OCI-LY3 (cell line): ENCODE measurements at regions not wholly inside any gene's neighbourhood (a gene's known extent, or its start where the extent isn't known, plus 50 kb on each side); places are given as distances from the start of the nearest gene placed in this dataset.

Experiments used
- H2AFZ ChIP-seq: fragments of 200-600, 300-600 bp; shearing (Covaris generic); 2 replicates; pipeline ENCODE4 v1.6.0; 2014; ENCODE audit warnings: antibody characterized with exemption, low read depth, low read length
- H3K27ac ChIP-seq: fragments of 200-600, 300-600 bp; sonication (generic); 2 replicates; pipeline ENCODE4 v1.5.1; 2014; ENCODE audit warnings: mild to moderate bottlenecking, low read length, moderate library complexity, mixed read lengths
- H3K27me3 ChIP-seq: fragments of 200-600, 300-600 bp; sonication (generic); 2 replicates; pipeline ENCODE4 v1.6.1; 2014; ENCODE audit warnings: low read depth, low read length, mixed read lengths
- H3K36me3 ChIP-seq: fragments of 200-600, 300-600 bp; sonication (generic); replicated peaks from 2 replicates; pipeline ENCODE3; 2014; ENCODE audit warnings: low read depth, low read length, mixed read lengths
- H3K4me1 ChIP-seq: fragments of 300-600, 200-600 bp; sonication (generic); 2 replicates; pipeline ENCODE4 v1.6.1; 2014; ENCODE audit warnings: low read length, mixed read lengths
- H3K4me2 ChIP-seq: fragments of 200-600, 300-600 bp; sonication (generic); 2 replicates; pipeline ENCODE4 v1.6.1; 2014; ENCODE audit warnings: low read length, mixed read lengths
- H3K4me3 ChIP-seq: fragments of 300-600, 200-600 bp; sonication (generic); 2 replicates; pipeline ENCODE4 v1.5.1; 2014; ENCODE audit warnings: antibody characterized with exemption, mild to moderate bottlenecking, low read length, moderate library complexity
- H3K79me2 ChIP-seq: fragments of 300-600, 200-600 bp; shearing (Covaris generic); 2 replicates; pipeline ENCODE4 v1.6.1; 2014; ENCODE audit warnings: mild to moderate bottlenecking, low read length, mixed read lengths
- H3K9ac ChIP-seq: fragments of 300-600, 200-600 bp; shearing (Covaris generic); 2 replicates; pipeline ENCODE4 v1.6.0; 2014; ENCODE audit warnings: mild to moderate bottlenecking, low read length, moderate library complexity
- H3K9me3 ChIP-seq: fragments of 200-600, 300-600 bp; shearing (Covaris generic); 2 replicates; pipeline ENCODE4 v1.6.1; 2014; ENCODE audit warnings: low read length, mixed read lengths; ENCODE audit not compliant: insufficient read depth
- H4K20me1 ChIP-seq: fragments of 200-600, 300-600 bp; sonication (generic); 2 replicates; pipeline ENCODE4 v1.6.1; 2016; ENCODE audit warnings: low read length, mixed read lengths; ENCODE audit not compliant: insufficient read depth
- EZH2phosphoT487 ChIP-seq: fragments of 200-600 bp; shearing (Covaris generic); IDR thresholded peaks from 2 replicates; pipeline ENCODE4 v1.6.1; 2018; ENCODE audit warnings: antibody characterized with exemption, mixed run types, low read depth
- TF ChIP-seq, protein P1 (sequence below): fragments of 200-600, 300-600 bp; sonication (generic); IDR thresholded peaks from 2 replicates; pipeline ENCODE4 v1.5.1; 2014; ENCODE audit warnings: antibody characterized with exemption, low read length, low read depth

DNA sequence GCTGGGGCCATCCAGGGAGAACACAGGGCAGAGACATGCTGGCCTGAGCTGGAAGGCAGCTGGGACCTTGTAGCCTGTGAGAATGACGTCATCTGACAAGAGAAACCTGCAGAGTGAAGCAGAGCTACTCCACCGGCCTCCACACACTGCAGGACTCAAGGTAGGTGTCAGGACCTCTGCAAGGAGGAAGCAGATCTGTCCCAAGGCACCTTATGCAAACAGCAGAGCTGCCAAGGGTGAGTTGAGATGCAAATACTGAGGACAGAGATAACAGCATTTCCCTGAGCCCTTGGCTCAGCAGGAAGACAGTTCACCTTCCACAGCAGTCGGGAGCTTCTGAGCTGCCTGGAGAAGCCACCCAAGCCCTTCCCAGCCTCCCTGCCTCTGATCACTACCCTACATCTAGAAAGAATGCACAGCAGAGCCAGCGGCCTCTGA, 51.9 kb upstream of the IGSF9B start:
- Histone ChIP-seq H3K27ac (no peak overlapping the region), H3K4me1 (no peaks in the 10 kb centered on the region), H3K4me3 (no peak overlapping the region), H3K36me3 (no peaks in the 10 kb centered on the region), H3K79me2 (no peaks in the 10 kb centered on the region), H3K4me2 (no peak overlapping the region), H3K9ac (no peak overlapping the region), H2AFZ (no peak overlapping the region), H4K20me1 (no peaks in the 10 kb centered on the region), H3K9me3 (no peaks in the 10 kb centered on the region), H3K27me3 (peaks cover 35% of the 10 kb centered on the region)
- no peak for TF ChIP-seq EZH2phosphoT487
- TF ChIP-seq, protein P1, sequence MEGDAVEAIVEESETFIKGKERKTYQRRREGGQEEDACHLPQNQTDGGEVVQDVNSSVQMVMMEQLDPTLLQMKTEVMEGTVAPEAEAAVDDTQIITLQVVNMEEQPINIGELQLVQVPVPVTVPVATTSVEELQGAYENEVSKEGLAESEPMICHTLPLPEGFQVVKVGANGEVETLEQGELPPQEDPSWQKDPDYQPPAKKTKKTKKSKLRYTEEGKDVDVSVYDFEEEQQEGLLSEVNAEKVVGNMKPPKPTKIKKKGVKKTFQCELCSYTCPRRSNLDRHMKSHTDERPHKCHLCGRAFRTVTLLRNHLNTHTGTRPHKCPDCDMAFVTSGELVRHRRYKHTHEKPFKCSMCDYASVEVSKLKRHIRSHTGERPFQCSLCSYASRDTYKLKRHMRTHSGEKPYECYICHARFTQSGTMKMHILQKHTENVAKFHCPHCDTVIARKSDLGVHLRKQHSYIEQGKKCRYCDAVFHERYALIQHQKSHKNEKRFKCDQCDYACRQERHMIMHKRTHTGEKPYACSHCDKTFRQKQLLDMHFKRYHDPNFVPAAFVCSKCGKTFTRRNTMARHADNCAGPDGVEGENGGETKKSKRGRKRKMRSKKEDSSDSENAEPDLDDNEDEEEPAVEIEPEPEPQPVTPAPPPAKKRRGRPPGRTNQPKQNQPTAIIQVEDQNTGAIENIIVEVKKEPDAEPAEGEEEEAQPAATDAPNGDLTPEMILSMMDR: no peak

DNA sequence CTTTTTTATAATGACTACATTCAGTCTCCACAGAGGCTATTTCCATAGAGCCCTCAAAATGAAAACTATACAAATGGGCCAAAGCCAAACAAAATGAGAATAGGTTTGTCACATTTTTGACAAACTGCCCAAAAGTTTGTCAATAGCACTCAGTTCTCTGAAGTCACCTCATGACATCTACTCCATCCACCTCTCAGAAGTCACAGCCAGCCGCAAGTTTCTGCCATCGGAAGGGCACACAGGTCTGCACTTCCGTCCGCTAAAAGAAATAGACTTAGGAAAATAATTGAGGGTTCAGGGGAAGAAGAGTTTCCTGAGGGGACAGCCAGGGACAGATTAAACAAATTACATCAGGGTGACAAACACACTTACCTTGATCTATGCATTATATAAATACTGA, 55.4 kb upstream of the JAM3 start:
- Histone ChIP-seq H2AFZ (no peak overlapping the region), H3K36me3 (no peaks in the 10 kb centered on the region), H3K27me3 (peaks cover 64% of the 10 kb centered on the region), H3K9me3 (no peaks in the 10 kb centered on the region), H3K9ac (no peak overlapping the region), H3K4me2 (no peak overlapping the region), H3K79me2 (no peaks in the 10 kb centered on the region), H3K27ac (no peak overlapping the region), H3K4me3 (no peak overlapping the region), H4K20me1 (no peaks in the 10 kb centered on the region), H3K4me1 (no peaks in the 10 kb centered on the region)
- TF ChIP-seq, protein P1: no peak
- TF ChIP-seq EZH2phosphoT487: no peak

DNA sequence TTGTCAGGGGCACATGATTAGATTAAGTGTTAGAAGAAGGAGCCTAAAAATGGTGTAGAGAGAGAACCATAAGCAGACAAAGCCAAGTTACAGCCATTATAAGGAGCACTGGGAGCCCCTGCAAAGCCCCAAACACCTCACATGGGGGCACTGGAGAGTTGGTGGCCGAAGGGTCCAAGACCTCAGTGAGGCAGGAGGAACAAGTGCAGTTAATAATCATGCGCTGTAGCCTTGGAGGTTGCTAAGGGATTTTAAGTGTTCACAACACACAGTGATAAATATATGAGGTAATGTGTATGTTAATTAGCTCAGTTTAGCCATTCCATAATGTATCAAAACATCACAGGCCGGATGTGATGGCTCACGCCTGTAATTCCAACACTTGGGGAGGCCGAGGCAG, 54.4 kb upstream of the JAM3 start:
- peaks cover 59% of the 10 kb centered on the region for H3K27me3 ChIP-seq
- H3K9ac ChIP-seq: no peak overlapping the region
- no peaks in the 10 kb centered on the region for H3K79me2 ChIP-seq
- H3K4me1 ChIP-seq: no peaks in the 10 kb centered on the region
- H3K4me2 ChIP-seq: no peak overlapping the region
- H3K4me3 ChIP-seq: no peak overlapping the region
- H3K36me3 ChIP-seq: no peaks in the 10 kb centered on the region
- H2AFZ ChIP-seq: no peak overlapping the region
- H3K9me3 ChIP-seq: no peaks in the 10 kb centered on the region
- H3K27ac ChIP-seq: no peak overlapping the region
- no peaks in the 10 kb centered on the region for H4K20me1 ChIP-seq
- TF ChIP-seq, protein P1: no peak
- no peak for TF ChIP-seq EZH2phosphoT487

DNA sequence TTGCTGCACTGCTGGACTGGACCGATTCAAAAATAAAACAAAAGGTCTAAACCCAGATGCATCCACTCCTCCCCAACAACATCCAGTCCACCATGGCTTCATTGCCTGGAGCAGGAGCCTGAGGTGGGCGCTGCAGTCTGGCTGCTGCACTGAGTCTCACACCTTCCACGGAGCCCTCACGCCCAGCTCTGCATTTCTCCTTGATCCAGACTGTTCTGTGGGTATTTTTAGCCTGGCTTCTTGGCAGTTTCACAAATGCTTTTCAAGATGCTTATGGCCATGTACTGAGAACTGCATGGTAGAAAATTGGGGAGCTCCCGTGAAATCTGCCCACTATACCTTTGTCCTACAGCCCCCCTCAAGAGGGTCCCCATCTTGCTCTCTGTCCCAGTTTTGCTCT, 53.3 kb upstream of the JAM3 start:
- no peak for TF ChIP-seq EZH2phosphoT487
- H3K27ac ChIP-seq: no peak overlapping the region
- no peak overlapping the region for H3K9ac ChIP-seq
- H3K4me2 ChIP-seq: no peak overlapping the region
- H3K4me1 ChIP-seq: 0 out of 2 replicates have a peak, but pooled peaks cover 3% of the 10 kb centered on the region
- H2AFZ ChIP-seq: no peak overlapping the region
- H3K36me3 ChIP-seq: no peaks in the 10 kb centered on the region
- no peaks in the 10 kb centered on the region for H3K79me2 ChIP-seq
- no peaks in the 10 kb centered on the region for H4K20me1 ChIP-seq
- no peaks in the 10 kb centered on the region for H3K9me3 ChIP-seq
- no peak overlapping the region for H3K4me3 ChIP-seq
- peaks cover 55% of the 10 kb centered on the region for H3K27me3 ChIP-seq
